Central memory CD8-positive, alpha-beta T cell (primary cell): ENCODE measurements at regions not wholly inside any gene's neighbourhood (a gene's known extent, or its start where the extent isn't known, plus 50 kb on each side); places are given as distances from the start of the nearest gene placed in this dataset.

Source experiments
- ATAC-seq: fragments of 150-1000 bp; cut with Tn5 transposase; replicated peaks from 2 replicates; pipeline ENCODE4 v1.10.0; 2022; ENCODE audit warnings: mild to moderate bottlenecking, moderate FRiP score, moderate number of reproducible peaks; ENCODE audit not compliant: poor library complexity, severe bottlenecking; ENCODE audit errors: extremely low read depth
- DNase-seq, 2 donors: peaks; one replicate each; pipeline ENCODE4 v3.0.0; 2021; ENCODE audit warnings: low spot score in 2 of 2
- H3K27ac Mint-ChIP-seq: one replicate; pipeline ENCODE4 v1.8.0; 2022; ENCODE audit warnings: low read depth, mild to moderate bottlenecking, moderate library complexity, mixed read lengths
- H3K27me3 Mint-ChIP-seq: one replicate; pipeline ENCODE4 v1.8.0; 2022; ENCODE audit warnings: mixed read lengths
- H3K36me3 Mint-ChIP-seq: one replicate; pipeline ENCODE4 v1.8.0; 2022; ENCODE audit warnings: mild to moderate bottlenecking, moderate library complexity, mixed read lengths; ENCODE audit not compliant: insufficient read depth
- H3K4me1 Mint-ChIP-seq: one replicate; pipeline ENCODE4 v1.8.0; 2022; ENCODE audit warnings: mixed read lengths
- H3K4me3 Mint-ChIP-seq: one replicate; pipeline ENCODE4 v1.8.0; 2022; ENCODE audit warnings: mild to moderate bottlenecking, moderate library complexity, mixed read lengths
- H3K9me3 Mint-ChIP-seq: one replicate; pipeline ENCODE4 v1.8.0; 2022; ENCODE audit warnings: mixed read lengths

- Mint-ChIP-seq H3K4me1 (no peaks in the 10 kb centered on the region), H3K27ac (no peak overlapping the region), H3K27me3 (no peaks in the 10 kb centered on the region), H3K4me3 (no peak overlapping the region), H3K36me3 (no peaks in the 10 kb centered on the region), H3K9me3 (peaks cover 32% of the 10 kb centered on the region)
- ATAC-seq (no peak), DNase-seq (no peak)
Measured at GRCh38 chr5:23639326-23639725, 131.9 kb downstream of the PRDM9 start.

GRCh38 chr5:23648656-23649055, 141.2 kb downstream of the PRDM9 start:
- no peaks in the 10 kb centered on the region for H3K36me3 Mint-ChIP-seq
- H3K27me3 Mint-ChIP-seq: no peaks in the 10 kb centered on the region
- H3K4me1 Mint-ChIP-seq: no peaks in the 10 kb centered on the region
- DNase-seq (no peak), ATAC-seq (no peak)
- peaks cover 29% of the 10 kb centered on the region for H3K9me3 Mint-ChIP-seq
- H3K27ac Mint-ChIP-seq: no peak overlapping the region
- H3K4me3 Mint-ChIP-seq: no peak overlapping the region

GRCh38 chr5:23649594-23649993, 142.2 kb downstream of the PRDM9 start:
- Mint-ChIP-seq H3K9me3 (peaks cover 28% of the 10 kb centered on the region), H3K27ac (no peak overlapping the region), H3K4me3 (no peak overlapping the region), H3K27me3 (no peaks in the 10 kb centered on the region), H3K4me1 (no peaks in the 10 kb centered on the region), H3K36me3 (no peaks in the 10 kb centered on the region)
- DNase-seq (no peak), ATAC-seq (no peak)

- peaks cover 9% of the 10 kb centered on the region for H3K9me3 Mint-ChIP-seq
- H3K27ac Mint-ChIP-seq: no peak overlapping the region
- no peak for DNase-seq
- no peaks in the 10 kb centered on the region for H3K36me3 Mint-ChIP-seq
- no peak for ATAC-seq
- no peak overlapping the region for H3K4me3 Mint-ChIP-seq
- no peaks in the 10 kb centered on the region for H3K27me3 Mint-ChIP-seq
- no peaks in the 10 kb centered on the region for H3K4me1 Mint-ChIP-seq
Measured at GRCh38 chr5:23655674-23656073, 148.3 kb downstream of the PRDM9 start.

- no peak overlapping the region for H3K4me3 Mint-ChIP-seq
- H3K27ac Mint-ChIP-seq: no peak overlapping the region
- ATAC-seq (no peak), DNase-seq (no peak)
- H3K9me3 Mint-ChIP-seq: peaks cover 10% of the 10 kb centered on the region
- H3K36me3 Mint-ChIP-seq: no peaks in the 10 kb centered on the region
- no peaks in the 10 kb centered on the region for H3K4me1 Mint-ChIP-seq
- no peaks in the 10 kb centered on the region for H3K27me3 Mint-ChIP-seq
Measured at GRCh38 chr5:23675456-23675855, 168.0 kb downstream of the PRDM9 start.

- Mint-ChIP-seq H3K9me3 (peaks cover 12% of the 10 kb centered on the region), H3K27ac (no peak overlapping the region), H3K27me3 (no peaks in the 10 kb centered on the region), H3K36me3 (no peaks in the 10 kb centered on the region), H3K4me3 (no peak overlapping the region), H3K4me1 (no peaks in the 10 kb centered on the region)
- no peak for DNase-seq
- no peak for ATAC-seq
Measured at GRCh38 chr5:23677996-23678395, 170.6 kb downstream of the PRDM9 start.

- Mint-ChIP-seq H3K27me3 (no peaks in the 10 kb centered on the region), H3K4me3 (no peak overlapping the region), H3K36me3 (no peaks in the 10 kb centered on the region), H3K27ac (no peak overlapping the region), H3K4me1 (peaks cover 4% of the 10 kb centered on the region), H3K9me3 (peaks cover 32% of the 10 kb centered on the region)
- no peak for DNase-seq
- ATAC-seq: no peak
Measured at GRCh38 chr5:23684103-23684502, 176.7 kb downstream of the PRDM9 start.

- DNase-seq (no peak), ATAC-seq (no peak)
- Mint-ChIP-seq H3K27ac (no peak overlapping the region), H3K27me3 (no peaks in the 10 kb centered on the region), H3K9me3 (peaks cover 5% of the 10 kb centered on the region), H3K4me3 (no peak overlapping the region), H3K4me1 (no peaks in the 10 kb centered on the region), H3K36me3 (no peaks in the 10 kb centered on the region)
Measured at GRCh38 chr5:23703940-23704855, 196.8 kb downstream of the PRDM9 start.

GRCh38 chr5:23717486-23717885, 210.1 kb downstream of the PRDM9 start:
- DNase-seq (no peak), ATAC-seq (no peak)
- no peaks in the 10 kb centered on the region for H3K36me3 Mint-ChIP-seq
- H3K27me3 Mint-ChIP-seq: no peaks in the 10 kb centered on the region
- H3K9me3 Mint-ChIP-seq: peaks cover 27% of the 10 kb centered on the region
- H3K4me1 Mint-ChIP-seq: no peaks in the 10 kb centered on the region
- no peak overlapping the region for H3K27ac Mint-ChIP-seq
- no peak overlapping the region for H3K4me3 Mint-ChIP-seq

GRCh38 chr5:23718564-23718963, 211.2 kb downstream of the PRDM9 start:
- Mint-ChIP-seq H3K4me3 (no peak overlapping the region), H3K27me3 (no peaks in the 10 kb centered on the region), H3K9me3 (peaks cover 26% of the 10 kb centered on the region), H3K27ac (no peak overlapping the region), H3K36me3 (no peaks in the 10 kb centered on the region), H3K4me1 (no peaks in the 10 kb centered on the region)
- DNase-seq: no peak
- ATAC-seq: no peak

GRCh38 chr5:23721336-23721735, 213.9 kb downstream of the PRDM9 start:
- no peak overlapping the region for H3K4me3 Mint-ChIP-seq
- ATAC-seq: no peak
- H3K27ac Mint-ChIP-seq: no peak overlapping the region
- H3K4me1 Mint-ChIP-seq: no peaks in the 10 kb centered on the region
- peaks cover 19% of the 10 kb centered on the region for H3K9me3 Mint-ChIP-seq
- H3K36me3 Mint-ChIP-seq: no peaks in the 10 kb centered on the region
- H3K27me3 Mint-ChIP-seq: no peaks in the 10 kb centered on the region
- no peak for DNase-seq

- Mint-ChIP-seq H3K9me3 (peaks cover 25% of the 10 kb centered on the region), H3K27me3 (no peaks in the 10 kb centered on the region), H3K36me3 (no peaks in the 10 kb centered on the region), H3K27ac (no peak overlapping the region), H3K4me1 (no peaks in the 10 kb centered on the region), H3K4me3 (no peak overlapping the region)
- DNase-seq (no peak), ATAC-seq (no peak)
Measured at GRCh38 chr5:23727271-23727670, 219.9 kb downstream of the PRDM9 start.

GRCh38 chr5:23730023-23730422, 222.6 kb downstream of the PRDM9 start:
- DNase-seq: no peak
- no peak for ATAC-seq
- no peaks in the 10 kb centered on the region for H3K27me3 Mint-ChIP-seq
- H3K4me1 Mint-ChIP-seq: no peaks in the 10 kb centered on the region
- H3K9me3 Mint-ChIP-seq: peaks cover 16% of the 10 kb centered on the region
- no peak overlapping the region for H3K4me3 Mint-ChIP-seq
- no peaks in the 10 kb centered on the region for H3K36me3 Mint-ChIP-seq
- H3K27ac Mint-ChIP-seq: no peak overlapping the region
